OCI-LY7 (cell line): ENCODE measurements at regions not wholly inside any gene's neighbourhood (a gene's known extent, or its start where the extent isn't known, plus 50 kb on each side); places are given as distances from the start of the nearest gene placed in this dataset.

Experiments
- EZH2phosphoT487 ChIP-seq: fragments of 200-600 bp; sonication (generic); IDR thresholded peaks from 2 replicates; pipeline ENCODE4 v1.6.1; 2018; ENCODE audit warnings: low read depth, borderline replicate concordance, mild to moderate bottlenecking, mixed run types, antibody characterized with exemption, low read length, moderate library complexity, mixed read lengths
- TF ChIP-seq, protein P1 (sequence below): fragments of 200-600 bp; sonication (generic); conservative IDR thresholded peaks from 2 replicates; pipeline ENCODE4 v1.5.1; 2014; ENCODE audit warnings: mild to moderate bottlenecking, antibody characterized with exemption, low read length, moderate library complexity, mixed read lengths

DNA sequence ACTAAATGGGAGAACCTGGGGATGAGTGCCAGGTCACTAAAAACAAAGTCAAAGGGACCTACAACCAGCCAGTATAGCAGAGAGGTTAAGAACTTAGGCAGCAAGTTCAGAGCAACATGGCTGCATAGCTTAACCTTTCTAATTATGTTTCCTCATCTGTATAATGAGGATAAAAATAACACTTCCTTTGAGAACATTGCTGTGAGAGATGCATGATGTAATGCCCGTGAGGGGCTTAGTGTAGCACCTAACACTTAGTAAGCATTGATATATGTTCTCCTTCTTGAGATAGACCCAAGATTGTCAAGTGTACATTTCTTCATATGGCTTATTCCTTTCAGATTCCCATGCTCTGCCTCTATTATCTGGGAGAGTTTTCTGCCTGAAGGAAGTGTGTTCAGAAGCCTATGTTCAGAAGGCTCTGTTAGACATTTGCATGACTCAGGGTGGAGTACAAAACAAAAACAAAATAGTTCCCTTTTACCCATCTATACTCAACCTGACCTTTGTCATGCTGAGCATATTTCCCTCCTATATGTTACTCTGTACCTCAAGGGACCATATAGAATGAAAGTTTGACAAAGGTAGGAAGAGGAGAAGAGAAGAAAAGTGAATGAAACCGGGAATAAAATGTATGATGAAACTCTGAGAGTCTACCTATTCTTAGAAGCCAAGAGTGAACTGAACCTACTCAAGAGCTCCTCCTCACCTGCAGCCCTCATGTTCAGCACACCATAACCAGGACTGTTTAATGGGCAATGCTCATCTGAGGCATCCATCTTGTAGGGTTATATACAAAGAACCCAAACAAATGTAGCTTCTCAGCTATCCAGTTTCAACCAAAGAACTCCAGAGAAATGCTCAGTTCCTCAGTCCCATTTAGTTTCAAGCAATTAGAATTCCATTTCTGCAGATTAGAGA lies 70.7 kb upstream of the KCNMB2 start:
- TF ChIP-seq, protein P1, sequence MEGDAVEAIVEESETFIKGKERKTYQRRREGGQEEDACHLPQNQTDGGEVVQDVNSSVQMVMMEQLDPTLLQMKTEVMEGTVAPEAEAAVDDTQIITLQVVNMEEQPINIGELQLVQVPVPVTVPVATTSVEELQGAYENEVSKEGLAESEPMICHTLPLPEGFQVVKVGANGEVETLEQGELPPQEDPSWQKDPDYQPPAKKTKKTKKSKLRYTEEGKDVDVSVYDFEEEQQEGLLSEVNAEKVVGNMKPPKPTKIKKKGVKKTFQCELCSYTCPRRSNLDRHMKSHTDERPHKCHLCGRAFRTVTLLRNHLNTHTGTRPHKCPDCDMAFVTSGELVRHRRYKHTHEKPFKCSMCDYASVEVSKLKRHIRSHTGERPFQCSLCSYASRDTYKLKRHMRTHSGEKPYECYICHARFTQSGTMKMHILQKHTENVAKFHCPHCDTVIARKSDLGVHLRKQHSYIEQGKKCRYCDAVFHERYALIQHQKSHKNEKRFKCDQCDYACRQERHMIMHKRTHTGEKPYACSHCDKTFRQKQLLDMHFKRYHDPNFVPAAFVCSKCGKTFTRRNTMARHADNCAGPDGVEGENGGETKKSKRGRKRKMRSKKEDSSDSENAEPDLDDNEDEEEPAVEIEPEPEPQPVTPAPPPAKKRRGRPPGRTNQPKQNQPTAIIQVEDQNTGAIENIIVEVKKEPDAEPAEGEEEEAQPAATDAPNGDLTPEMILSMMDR, result no peak
- no peak for TF ChIP-seq EZH2phosphoT487
